Sigmoid colon (tissue), 4 donors: ENCODE measurements at regions not wholly inside any gene's neighbourhood (a gene's known extent, or its start where the extent isn't known, plus 50 kb on each side); places are given as distances from the start of the nearest gene placed in this dataset.

Experiments used
- POLR2A ChIP-seq, 2 donors: fragments of 450-650 bp; IDR thresholded peaks; one replicate each; pipeline ENCODE4 v1.6.1; 2016; ENCODE audit warnings: antibody characterized with exemption in 2 of 2, mild to moderate bottlenecking in 2 of 2, moderate library complexity in 2 of 2
- POLR2AphosphoS5 ChIP-seq, 4 donors: sonication (generic); formaldehyde crosslinking; IDR thresholded peaks; one replicate each; pipeline ENCODE4 v1.6.1; 2017; ENCODE audit warnings: antibody characterized with exemption in 4 of 4
- TF ChIP-seq, protein P1 (sequence below), 4 experiments: fragments of 450-650 bp in 3 of 4; fragments of 200-600 bp in 1 of 4; IDR thresholded peaks; one replicate each; pipeline ENCODE4 v1.5.1; 2016 to 2019; ENCODE audit warnings: antibody characterized with exemption in 4 of 4, mild to moderate bottlenecking in 3 of 4, moderate library complexity in 2 of 4

- TF ChIP-seq, protein P1, sequence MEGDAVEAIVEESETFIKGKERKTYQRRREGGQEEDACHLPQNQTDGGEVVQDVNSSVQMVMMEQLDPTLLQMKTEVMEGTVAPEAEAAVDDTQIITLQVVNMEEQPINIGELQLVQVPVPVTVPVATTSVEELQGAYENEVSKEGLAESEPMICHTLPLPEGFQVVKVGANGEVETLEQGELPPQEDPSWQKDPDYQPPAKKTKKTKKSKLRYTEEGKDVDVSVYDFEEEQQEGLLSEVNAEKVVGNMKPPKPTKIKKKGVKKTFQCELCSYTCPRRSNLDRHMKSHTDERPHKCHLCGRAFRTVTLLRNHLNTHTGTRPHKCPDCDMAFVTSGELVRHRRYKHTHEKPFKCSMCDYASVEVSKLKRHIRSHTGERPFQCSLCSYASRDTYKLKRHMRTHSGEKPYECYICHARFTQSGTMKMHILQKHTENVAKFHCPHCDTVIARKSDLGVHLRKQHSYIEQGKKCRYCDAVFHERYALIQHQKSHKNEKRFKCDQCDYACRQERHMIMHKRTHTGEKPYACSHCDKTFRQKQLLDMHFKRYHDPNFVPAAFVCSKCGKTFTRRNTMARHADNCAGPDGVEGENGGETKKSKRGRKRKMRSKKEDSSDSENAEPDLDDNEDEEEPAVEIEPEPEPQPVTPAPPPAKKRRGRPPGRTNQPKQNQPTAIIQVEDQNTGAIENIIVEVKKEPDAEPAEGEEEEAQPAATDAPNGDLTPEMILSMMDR (IDR thresholded peaks at IDR 0.05): no peak
- TF ChIP-seq POLR2A (IDR thresholded peaks at IDR 0.05) (no peak), POLR2AphosphoS5 (IDR thresholded peaks at IDR 0.05) (no peak)
These were observed 155.6 kb downstream of the DYRK2 start for GRCh38 chr12:67804168-67804567.
